ENCODE measurements at regions not wholly inside any gene's neighbourhood (a gene's known extent, or its start where the extent isn't known, plus 50 kb on each side); places are given as distances from the start of the nearest gene placed in this dataset.

DNA sequence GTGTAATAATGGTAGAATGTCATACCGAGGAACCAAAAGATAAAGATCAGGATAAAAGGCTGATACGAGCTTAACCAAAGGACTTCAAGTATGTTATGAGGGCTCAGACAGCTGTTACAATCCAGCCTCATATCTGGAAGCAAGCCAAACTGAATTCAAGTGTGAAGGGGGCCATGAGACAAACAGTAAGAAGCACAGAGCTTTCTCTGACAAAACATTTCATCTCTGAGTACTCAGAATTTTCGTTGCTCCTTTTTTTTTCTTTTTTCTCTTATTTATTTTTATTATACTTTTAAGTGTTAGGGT is 52.9 kb upstream of the CD180 start:
- no peak for DNase-seq
- H3K27me3 ChIP-seq (ENCODE audit: insufficient read depth, low read length, poor library complexity, severe bottlenecking), result no peaks in the 10 kb centered on the region
- H3K9me3 ChIP-seq (ENCODE audit: low read length), result no peaks in the 10 kb centered on the region
- no peak overlapping the region for H3K27ac ChIP-seq (ENCODE audit: low read depth, low read length)
- Mint-ChIP-seq H3K27ac (peak overlapping the region in 1 of 8 donors; percentile 57), H3K36me3 (peaks cover 0 to 4% (median 0%) of the 10 kb centered on the region in 3 donors), H3K4me1 (peaks cover 11 to 17% (median 12%) of the 10 kb centered on the region in 3 donors), H3K4me3 (no peak overlapping the region), H3K9me3 (peaks cover 0 to 6% (median 0%) of the 10 kb centered on the region in 5 donors), H3K27me3 (peaks cover 0 to 6% of the 10 kb centered on the region in 2 donors)
- CTCF ChIA-PET, result interaction anchor here (5.0 kb wide), 1 partner anchor 1003 kb away, joined by 16 read pairs; no protein-coding TSS in a partner anchor
- no peaks in the 10 kb centered on the region for H3K36me3 ChIP-seq (ENCODE audit: insufficient read depth, low read length)
- H3K4me3 ChIP-seq (ENCODE audit: low read length), result no peak overlapping the region
- POLR2A ChIA-PET, result no interaction called here
- H3K4me1 ChIP-seq (ENCODE audit: insufficient read depth, low read length), result peaks cover 14% of the 10 kb centered on the region

DNA sequence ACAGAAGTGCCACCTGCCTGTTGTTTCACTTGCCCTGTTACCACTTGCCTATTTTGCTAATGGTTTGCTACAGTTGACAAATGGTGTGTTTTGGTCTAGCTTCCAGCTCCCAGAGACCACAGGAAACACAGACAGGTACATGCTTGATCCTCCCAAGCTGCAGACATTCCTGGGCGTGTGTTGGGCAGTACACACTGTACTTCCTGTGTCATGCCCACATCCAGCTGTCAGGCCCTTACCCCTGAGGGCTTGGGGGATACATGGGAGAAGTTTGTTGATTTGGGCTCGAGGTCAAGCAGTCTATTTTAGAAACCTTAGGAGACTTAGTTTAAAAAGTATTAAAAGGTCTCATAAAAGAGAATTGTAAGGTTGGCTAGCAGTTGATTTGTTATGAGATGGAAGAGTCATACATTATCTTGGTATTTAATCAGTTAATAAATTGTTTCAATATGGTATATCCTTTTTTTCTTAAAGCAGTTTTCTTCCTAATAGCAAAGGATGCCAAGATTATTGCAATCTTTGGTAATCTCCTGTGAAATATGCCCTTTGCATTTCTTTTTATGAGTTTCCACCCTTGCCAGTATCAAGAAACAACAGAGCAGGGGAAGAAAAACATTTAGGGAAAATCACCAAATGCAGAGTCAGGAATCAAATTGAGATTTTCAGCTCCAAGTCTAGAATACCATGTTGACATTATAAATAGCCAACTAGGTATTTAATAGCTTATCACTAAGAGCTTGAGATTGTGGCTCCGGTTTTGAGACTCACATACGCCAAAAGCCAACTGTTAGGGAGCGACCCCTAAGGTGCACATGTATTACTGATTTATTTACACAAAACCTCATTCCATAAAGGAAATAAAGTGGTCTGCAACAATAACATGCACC is 52.3 kb upstream of the CD180 start:
- no peaks in the 10 kb centered on the region for H3K27me3 ChIP-seq (ENCODE audit: insufficient read depth, low read length, poor library complexity, severe bottlenecking)
- peaks cover 0 to 6% of the 10 kb centered on the region in 2 donors for H3K27me3 Mint-ChIP-seq
- H3K4me3 Mint-ChIP-seq, result no peak overlapping the region
- DNase-seq, result no peak
- H3K9me3 ChIP-seq (ENCODE audit: low read length), result no peaks in the 10 kb centered on the region
- peaks cover 0 to 4% (median 0%) of the 10 kb centered on the region in 3 donors for H3K36me3 Mint-ChIP-seq
- no peaks in the 10 kb centered on the region for H3K36me3 ChIP-seq (ENCODE audit: insufficient read depth, low read length)
- H3K9me3 Mint-ChIP-seq, result peaks cover 0 to 6% (median 0%) of the 10 kb centered on the region in 5 donors
- H3K27ac ChIP-seq (ENCODE audit: low read depth, low read length), result no peak overlapping the region
- H3K4me3 ChIP-seq (ENCODE audit: low read length), result no peak overlapping the region
- H3K4me1 ChIP-seq (ENCODE audit: insufficient read depth, low read length), result peaks cover 14% of the 10 kb centered on the region
- H3K27ac Mint-ChIP-seq, result peak overlapping the region in 2 of 8 donors; percentile 47 to 91
- POLR2A ChIA-PET, result no interaction called here
- peaks cover 11 to 17% (median 12%) of the 10 kb centered on the region in 3 donors for H3K4me1 Mint-ChIP-seq
- CTCF ChIA-PET, result interaction anchor here (5.0 kb wide), 1 partner anchor 1003 kb away, joined by 16 read pairs; no protein-coding TSS in a partner anchor

DNA sequence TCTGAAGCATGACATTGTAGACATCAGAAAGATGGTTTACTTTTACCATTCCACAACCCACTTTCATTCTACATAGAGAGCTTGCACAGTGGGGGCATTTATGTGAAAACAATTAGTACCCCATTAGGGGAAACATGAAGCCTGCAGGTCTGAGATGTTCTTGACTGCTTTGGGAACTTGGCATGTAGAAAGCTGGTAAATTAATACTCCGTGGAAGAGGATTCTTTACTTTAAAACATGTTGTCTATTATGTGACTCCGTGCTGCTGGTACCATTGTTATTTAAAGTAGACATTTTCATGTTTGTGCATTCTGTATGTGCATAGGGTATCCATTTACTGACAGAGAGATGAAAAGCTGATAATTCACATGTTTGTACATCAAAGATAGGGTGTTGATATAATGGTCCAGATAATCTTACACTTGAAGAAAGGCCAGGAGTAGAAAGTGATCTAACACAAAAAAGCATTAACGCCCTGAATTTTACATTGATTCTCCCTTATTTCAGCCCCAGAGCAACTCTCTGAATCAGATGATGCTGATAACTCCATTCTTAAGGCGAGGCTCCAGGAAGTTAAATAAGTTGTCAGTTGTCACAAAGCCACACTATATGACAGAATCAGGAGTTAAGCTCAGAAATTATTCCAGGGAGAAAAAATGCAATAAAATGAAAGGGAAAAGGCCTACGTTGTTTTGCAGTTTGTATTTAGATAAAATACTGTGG is 50.1 kb upstream of the CD180 start:
- H3K27me3 Mint-ChIP-seq, result peaks cover 0 to 2% of the 10 kb centered on the region in 2 donors
- H3K27ac Mint-ChIP-seq, result no peak overlapping the region
- H3K36me3 Mint-ChIP-seq, result no peaks in the 10 kb centered on the region
- ChIA-PET POLR2A (no interaction called here), CTCF (interaction anchor here (0.8 to 5.0 kb wide), 24 partner anchors 9 to 1759 kb away, joined by 3 to 16 read pairs (median 4); no protein-coding TSS in a partner anchor)
- H3K4me1 ChIP-seq (ENCODE audit: insufficient read depth, low read length), result peaks cover 14% of the 10 kb centered on the region
- H3K4me3 ChIP-seq (ENCODE audit: low read length), result no peak overlapping the region
- H3K36me3 ChIP-seq (ENCODE audit: insufficient read depth, low read length), result no peaks in the 10 kb centered on the region
- H3K9me3 ChIP-seq (ENCODE audit: low read length), result no peaks in the 10 kb centered on the region
- H3K4me3 Mint-ChIP-seq, result no peak overlapping the region
- DNase-seq, result no peak
- H3K9me3 Mint-ChIP-seq, result no peaks in the 10 kb centered on the region
- H3K4me1 Mint-ChIP-seq, result peaks cover 11 to 17% (median 12%) of the 10 kb centered on the region in 3 donors
- H3K27me3 ChIP-seq (ENCODE audit: insufficient read depth, low read length, poor library complexity, severe bottlenecking), result no peaks in the 10 kb centered on the region
- H3K27ac ChIP-seq (ENCODE audit: low read depth, low read length), result no peak overlapping the region

Data from CD8-positive, alpha-beta memory T cell (primary cell).